Body of pancreas (tissue), 4 donors: ENCODE measurements at regions not wholly inside any gene's neighbourhood (a gene's known extent, or its start where the extent isn't known, plus 50 kb on each side); places are given as distances from the start of the nearest gene placed in this dataset.
A peak's percentile ranks its signal among the peaks of the same experiment; 100 is the strongest.

Source experiments
- CTCF ChIP-seq, 7 experiments: fragments of 450-650 bp in 4 of 7; fragments of 200-600 bp in 3 of 7; sonication (generic) in 3 of 7; IDR thresholded peaks; one replicate each; pipeline ENCODE4 v1.5.1; 2016 to 2019; ENCODE audit warnings: antibody characterized with exemption in 7 of 7
- POLR2A ChIP-seq, 3 donors: fragments of 450-650 bp; IDR thresholded peaks; one replicate each; pipeline ENCODE4 v1.6.1; 2016; ENCODE audit warnings: antibody characterized with exemption in 3 of 3, mild to moderate bottlenecking in 2 of 3

GRCh38 chr7:28296571-28297483 is 115.5 kb upstream of the CREB5 start:
- TF ChIP-seq POLR2A (IDR thresholded peaks at IDR 0.05): no peak
- TF ChIP-seq CTCF (IDR thresholded peaks at IDR 0.05): peak in 4 of 7 experiments; percentile 10 to 18 (median 14)
